Endometrial microvascular endothelial cells (primary cell): ENCODE measurements at regions not wholly inside any gene's neighbourhood (a gene's known extent, or its start where the extent isn't known, plus 50 kb on each side); places are given as distances from the start of the nearest gene placed in this dataset.
"Not testable (repeated sequence)": the region's sequence is repeated elsewhere in the genome, so short reads cannot be mapped to it uniquely, and the experiment has no call there.

ENCODE experiments used
- in situ Hi-C: cut with HindIII; loops from 2 replicates; pipeline ENCODE4 v1.10.0; 2017; ENCODE audit warnings: low sequenced_read_pairs, low pct_unique_long_range_greater_than_20kb; ENCODE audit errors: inconsistent ontology term

DNA sequence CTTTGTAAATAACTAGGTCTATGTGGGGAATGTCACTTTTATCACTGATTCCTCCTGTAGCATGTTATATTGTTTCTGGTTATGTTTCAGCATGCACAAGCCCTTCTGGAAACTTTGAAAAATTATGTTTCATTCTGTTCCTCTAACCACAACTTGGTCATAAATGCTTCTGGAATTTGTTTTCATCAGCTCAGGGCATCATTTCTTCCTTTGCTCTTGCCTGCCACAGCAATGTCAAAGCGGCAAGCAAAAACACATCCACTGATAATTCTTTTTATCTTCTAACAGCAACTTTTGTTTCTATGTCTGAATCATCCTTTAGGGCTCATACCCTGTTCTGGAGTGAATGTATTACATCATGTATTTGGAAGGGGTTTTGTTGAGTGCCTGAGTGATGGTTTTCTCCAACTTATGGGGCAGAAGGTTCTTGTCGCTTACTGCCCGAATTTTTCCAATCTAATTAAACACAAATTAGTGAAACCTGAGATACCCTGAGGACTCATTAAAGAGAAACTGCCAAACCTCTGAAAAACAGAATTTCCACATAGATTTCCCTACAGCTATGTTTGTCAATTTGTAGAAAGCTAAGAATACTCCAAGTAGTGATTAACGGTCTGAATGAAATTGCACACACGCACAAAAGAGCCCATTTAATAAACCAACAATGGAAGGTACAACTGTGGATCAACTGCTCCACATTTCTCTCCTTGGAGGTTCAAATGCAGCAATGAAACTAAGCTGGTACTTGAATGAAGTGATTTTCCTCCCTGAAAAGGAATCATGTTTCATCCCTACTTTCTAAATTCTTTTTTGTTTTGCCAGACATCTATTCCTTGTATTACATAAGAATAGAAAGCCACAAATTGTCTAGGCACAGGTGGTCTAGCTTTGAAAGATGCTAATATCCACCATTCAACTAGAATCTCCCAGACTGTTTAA is 173.5 kb upstream of the KRR1 start:
- in situ Hi-C loops: no loop called here

- in situ Hi-C loops: not testable (repeated sequence)
Measured at GRCh38 chr12:75683995-75684586, 172.7 kb upstream of the KRR1 start.

DNA sequence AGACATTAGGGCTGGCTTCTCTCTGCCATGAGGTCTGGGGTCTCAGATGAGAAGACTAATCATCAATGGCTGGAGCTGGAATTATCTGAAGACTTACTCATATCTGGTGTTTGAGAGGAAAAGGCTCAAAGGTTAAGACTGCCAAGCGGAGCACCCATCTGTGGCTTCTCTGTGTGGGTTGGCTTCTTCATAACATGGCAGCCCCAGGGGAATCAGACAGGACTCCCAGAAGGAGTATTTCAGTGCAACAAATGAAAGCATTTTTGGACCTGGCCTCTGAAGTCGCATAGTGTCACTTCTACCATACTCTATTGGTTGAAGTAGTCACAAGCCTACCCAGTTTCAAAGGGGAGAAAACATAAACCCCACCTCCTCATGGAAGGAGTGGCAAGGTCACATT is 171.8 kb upstream of the KRR1 start:
- in situ Hi-C loops: no loop called here

DNA sequence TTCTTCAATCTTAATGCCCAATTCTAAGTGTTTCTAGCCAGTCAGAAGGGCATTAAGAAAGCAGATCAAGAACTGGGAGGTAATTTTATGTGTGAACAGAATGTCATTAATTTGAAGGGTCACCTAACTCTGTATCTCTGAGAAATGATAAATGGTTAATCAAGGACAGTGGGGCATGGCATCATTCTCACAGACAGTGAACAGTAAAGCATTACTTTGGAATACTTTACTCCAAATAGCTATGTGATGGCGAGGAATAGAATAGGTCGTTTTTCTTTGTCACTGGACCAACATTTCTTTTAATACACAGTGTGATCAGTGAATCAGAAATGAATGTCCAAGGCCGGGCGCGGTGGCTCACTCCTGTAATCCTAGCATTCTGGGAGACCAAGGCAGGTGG is 166.1 kb upstream of the KRR1 start:
- in situ Hi-C loops: no loop called here

GRCh38 chr12:75674393-75674792 is 163.0 kb upstream of the KRR1 start:
- in situ Hi-C loops: no loop called here

DNA sequence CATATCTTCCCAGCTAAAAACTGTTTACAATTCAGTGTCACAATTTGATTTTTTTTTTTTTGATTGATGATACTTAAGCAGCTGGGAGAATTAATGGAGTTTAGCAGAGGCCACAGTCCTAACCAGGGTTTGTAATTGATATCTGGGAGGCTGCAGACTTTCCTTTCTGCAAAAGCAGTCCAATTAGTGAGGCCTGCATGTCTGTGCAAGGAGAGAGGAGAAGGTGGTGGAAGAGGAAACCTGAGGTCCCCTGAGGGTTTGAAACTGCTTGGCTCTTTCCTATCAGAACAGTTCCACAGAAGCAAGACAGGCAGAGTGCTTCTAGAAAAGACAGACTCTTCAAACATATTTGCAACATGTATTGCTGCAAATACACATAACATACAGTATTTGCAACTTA is 160.8 kb upstream of the KRR1 start:
- in situ Hi-C loops: no loop called here

GRCh38 chr12:75670216-75670615 is 158.8 kb upstream of the KRR1 start:
- in situ Hi-C loops: no loop called here

GRCh38 chr12:75666939-75667334 is 155.5 kb upstream of the KRR1 start:
- in situ Hi-C loops: no loop called here

DNA sequence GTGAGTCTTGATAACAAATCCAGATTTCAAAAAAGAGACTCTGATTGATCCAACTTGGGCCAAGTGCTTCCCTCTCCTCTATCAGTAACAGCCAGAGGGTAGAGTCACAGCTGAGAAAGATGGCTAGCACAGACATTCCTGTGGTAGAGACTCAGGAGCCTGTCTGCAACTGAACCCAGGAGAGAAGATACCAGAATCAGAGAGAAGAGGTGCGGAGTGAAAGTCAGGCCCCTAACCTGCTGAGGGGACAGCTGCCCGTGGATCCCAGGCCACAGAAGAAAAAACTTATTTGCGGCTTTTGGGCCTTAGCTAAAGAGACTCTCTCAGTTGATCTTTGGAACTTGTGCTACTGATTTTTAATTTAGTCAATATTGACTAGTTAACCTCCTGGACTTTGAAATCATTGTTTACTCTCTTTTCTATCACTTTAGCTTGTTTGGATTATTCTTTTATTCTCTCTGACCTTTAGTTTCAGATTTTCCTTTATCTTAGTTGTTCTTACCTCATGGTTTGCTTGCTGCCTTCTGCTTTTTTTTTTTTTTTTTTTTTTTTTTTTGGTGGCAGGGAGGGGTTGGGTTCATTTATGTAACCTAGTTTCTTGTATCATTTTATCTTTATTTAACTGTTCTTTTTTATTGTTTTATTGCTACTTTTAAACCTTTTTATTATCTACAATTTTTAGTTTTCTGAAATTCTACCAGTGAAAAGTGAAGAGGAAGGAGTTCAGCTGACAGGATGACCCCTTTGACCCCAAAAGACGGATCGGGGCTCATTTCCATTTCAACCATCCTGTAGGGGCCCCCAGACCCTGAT is 154.9 kb upstream of the KRR1 start:
- in situ Hi-C loops: no loop called here

DNA sequence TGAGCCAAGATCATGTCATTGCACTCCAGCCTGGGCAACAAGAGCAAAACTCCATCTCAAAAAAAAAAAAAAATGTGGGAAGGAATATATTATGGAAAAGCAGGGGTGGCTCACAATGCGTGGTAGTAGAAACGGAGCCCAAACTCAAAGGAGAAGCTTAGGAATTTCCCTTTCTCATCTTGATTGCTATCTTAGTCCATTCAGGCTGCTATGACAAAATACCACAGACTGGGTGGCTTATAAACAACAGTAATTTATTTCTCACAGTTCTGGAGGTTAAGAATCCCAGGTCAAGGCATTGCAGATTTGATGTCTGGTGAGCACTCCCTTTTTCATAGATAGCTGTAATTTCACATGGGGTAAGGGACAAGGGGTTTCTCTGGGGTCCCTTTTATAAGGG is 153.8 kb upstream of the KRR1 start:
- in situ Hi-C loops: no loop called here

DNA sequence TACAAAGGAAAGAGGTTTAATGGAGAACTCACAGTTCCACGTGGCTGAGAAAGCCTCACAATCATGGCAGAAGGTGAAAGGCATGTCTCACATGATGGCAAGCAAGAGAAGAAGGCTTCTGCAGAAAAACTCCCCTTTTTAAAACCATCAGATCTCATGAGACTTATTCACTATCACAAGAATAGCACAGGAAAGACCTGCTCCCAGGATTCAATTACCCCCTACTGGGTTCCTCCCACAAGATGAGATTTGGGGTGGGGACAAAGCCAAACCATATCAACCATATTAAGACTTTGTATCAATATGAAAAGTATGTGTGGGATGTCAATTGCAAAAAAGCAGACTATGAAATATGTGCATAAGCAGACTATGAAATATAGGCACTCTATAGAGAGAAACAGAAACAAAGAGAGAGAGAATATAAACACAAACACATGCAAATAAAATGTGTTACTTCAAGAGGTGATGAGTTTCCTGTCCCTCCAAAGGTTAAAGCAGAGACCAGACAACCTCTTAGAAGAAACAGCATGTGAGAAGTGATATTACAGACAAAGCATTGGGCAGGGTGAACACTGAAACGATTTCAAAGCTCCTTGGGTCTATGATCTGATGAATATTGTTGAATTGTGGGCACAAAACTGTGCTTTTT is 151.2 kb upstream of the KRR1 start:
- in situ Hi-C loops: no loop called here

GRCh38 chr12:75661908-75662307 is 150.5 kb upstream of the KRR1 start:
- in situ Hi-C loops: no loop called here

DNA sequence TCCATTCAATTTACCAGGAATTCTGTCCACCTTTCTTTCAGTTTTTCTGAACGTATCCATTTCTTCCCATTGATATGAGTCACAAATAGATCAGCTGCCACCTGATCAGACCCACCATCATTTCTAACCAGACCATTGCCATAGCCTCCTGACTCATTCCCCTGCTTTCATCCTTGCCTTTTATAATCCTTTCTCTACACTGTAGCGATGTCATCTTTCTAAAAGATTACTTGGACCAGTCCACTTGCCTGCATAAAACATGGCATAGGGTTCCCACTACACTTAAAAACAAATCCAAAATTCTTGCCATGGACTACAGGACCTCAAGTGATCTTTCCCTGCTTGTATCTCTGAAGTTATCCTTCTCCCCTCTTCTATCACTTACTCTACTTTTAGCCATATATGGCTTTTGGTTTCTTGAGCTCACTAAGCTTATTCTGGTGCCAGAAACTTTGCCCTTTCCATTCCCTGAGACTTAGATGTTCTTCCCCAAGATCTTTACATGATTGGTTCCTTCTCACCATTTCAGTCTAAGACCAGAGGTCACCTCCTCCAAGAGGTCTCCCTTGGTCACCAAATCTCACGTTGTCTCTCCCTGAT is 149.5 kb upstream of the KRR1 start:
- in situ Hi-C loops: no loop called here

- in situ Hi-C loops: no loop called here
Measured at GRCh38 chr12:75660107-75660530, 148.7 kb upstream of the KRR1 start.

DNA sequence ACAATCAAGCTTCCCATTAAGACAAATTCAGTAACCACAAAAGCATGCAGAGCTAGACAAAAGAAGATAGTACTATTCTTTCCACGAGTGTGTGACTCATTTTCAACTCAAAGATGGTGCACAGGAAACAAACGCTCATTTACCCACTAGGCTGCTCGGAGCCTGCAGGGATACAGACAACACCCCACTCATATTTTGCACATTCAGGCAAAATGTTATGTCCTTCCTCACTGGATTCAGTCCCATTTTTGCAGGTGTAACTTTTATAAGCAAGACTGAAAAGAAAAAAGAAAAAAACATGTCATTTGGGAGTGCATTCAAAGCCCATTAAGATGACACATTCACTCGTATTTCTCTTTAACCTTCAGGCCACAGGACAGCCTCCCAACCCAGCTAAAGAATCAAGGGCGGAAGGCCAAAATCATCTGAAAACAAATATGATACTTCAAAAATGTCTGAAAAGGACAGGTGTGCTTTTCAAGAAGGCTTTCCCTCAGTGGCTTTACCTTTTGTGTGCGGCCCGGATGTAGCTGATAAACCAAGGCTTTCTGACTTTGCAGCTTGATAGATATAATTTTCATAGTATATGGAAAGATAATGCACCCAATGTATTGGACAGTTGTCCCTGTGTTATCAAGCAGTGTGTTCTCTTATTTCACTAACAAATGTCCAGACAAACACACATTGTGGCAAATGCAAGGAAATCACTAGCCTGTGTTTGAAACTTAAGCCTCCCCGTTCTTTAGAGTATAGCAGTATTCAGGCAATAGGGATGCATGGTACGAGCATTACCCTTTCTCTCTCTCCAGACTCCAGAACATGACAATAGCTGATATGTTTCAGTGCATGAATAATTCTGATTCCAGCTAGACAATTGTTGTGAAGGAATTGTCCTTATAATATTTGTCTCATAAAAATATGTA is 147.8 kb upstream of the KRR1 start:
- in situ Hi-C loops: no loop called here

DNA sequence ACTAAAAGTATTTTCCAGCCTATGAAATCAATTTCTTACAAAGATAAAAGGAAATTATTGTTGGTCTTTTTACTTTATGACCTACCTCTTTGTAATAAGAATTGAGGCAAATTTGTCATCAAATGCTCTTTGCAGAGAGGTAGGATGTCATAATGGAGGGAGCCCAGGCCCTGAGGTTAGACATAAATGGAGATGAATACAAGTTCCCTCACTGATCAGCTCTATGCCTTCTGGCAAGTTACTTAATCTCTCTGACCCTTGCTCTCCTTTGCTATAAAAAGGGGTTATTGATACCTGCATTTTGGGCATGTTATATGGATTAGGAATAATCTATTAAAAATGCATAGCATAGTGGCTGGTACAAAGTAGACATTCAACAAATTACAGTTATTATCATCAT is 146.9 kb upstream of the KRR1 start:
- in situ Hi-C loops: no loop called here

- in situ Hi-C loops: no loop called here
Measured at GRCh38 chr12:75657831-75658230, 146.4 kb upstream of the KRR1 start.

DNA sequence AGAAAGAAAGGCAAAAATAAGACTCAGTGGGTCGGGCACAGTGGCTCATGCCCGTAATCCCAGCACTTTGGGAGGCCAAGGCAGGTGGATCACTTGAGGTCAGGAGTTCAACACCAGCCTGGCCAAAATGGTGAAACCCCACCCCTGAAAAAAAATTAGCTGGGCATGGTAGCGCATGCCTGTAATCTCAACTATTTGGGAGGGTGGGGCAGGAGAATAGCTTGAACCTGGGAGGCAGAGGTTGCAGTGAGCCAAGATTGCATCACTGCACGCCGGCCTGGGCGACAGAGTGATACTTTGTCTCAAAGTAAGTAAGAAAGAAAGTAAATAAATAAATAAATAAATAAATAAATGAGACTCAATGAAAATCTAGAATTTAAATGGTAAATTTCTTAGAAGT is 145.9 kb upstream of the KRR1 start:
- in situ Hi-C loops: not testable (repeated sequence)
